LoVo (cell line): ENCODE measurements at regions not wholly inside any gene's neighbourhood (a gene's known extent, or its start where the extent isn't known, plus 50 kb on each side); places are given as distances from the start of the nearest gene placed in this dataset.
"Not testable (repeated sequence)": the region's sequence is repeated elsewhere in the genome, so short reads cannot be mapped to it uniquely, and the experiment has no call there.

Source experiments
- DNase-seq: peaks from one replicate; pipeline ENCODE4 v3.0.0-alpha.2; 2016; ENCODE audit warnings: low spot score

DNA sequence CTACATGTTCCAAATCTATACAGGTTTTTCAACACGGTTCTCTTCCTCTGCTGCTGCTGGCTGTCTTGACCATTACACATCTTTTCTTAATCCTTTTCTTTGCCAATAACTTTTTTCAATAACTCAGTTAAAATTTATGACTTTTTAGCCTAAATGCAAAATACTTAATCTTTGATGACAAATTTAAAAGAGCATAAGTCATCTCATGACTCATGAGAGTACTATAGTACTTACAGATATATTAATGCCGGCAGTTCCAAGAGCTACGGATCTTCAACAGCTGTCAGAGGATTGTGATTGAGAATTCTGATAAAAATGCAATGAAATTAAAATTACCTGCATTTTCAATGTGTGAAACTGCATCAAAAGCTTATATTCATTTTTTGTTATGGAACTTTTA is 105.5 kb downstream of the KPNA2 start:
- no peak for DNase-seq

DNA sequence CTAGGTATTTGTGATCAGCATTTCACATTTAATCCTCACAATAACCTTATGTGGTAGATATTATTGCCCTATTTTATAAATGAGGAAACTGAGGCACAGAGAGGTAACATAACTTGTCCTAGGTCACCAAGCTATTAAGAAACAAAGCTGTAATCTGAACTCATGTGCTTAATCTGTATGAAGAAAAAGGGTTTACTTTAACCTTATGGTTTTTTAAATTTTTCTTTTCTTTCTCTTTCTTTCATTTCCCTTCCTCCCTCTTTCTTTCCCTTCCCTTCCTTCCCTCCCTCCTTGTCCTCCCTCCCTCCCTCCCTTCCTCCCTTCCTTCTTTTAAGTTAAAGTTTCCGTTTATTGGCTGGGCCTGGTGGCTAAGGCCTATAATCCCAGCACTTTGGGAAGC is 105.2 kb upstream of the AMZ2 start:
- no peak for DNase-seq

DNA sequence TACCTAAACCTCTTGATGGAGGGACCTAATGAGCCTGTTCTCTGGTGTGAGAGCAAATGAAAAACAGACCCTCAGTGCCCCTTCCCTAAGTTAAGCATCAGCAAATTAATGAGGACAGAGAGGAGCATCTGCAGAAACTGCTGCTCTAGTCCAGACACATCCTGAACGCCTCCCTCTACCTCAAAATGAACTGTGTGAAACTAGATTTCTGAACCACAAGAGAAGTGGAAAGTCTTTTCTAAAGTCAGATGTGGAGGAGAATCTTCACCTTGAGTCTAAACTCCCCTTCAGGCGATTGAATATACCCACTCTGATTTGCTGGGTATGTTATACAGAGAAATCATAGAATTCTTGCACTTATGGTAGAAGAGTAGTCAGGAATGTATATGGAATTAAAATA is 104.4 kb upstream of the AMZ2 start:
- DNase-seq, result no peak

DNA sequence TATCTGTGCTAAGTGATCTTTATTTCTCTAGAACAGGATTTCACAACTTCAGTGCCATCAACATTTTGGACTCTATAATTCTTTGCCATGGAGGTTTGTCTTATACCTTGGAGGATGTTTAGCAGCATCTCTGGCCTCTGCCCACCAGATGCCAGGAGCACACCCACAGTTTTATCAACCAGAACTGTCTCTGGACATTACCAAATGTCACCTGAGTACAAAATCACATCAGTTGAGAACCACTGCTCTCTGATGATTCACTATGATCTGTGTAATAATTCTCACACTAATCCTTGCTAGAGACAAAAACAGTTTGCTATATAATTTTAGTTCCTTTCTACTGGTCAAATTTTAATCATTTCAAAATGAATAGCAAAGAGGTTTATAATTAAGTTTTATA is 102.8 kb upstream of the AMZ2 start:
- no peak for DNase-seq

DNA sequence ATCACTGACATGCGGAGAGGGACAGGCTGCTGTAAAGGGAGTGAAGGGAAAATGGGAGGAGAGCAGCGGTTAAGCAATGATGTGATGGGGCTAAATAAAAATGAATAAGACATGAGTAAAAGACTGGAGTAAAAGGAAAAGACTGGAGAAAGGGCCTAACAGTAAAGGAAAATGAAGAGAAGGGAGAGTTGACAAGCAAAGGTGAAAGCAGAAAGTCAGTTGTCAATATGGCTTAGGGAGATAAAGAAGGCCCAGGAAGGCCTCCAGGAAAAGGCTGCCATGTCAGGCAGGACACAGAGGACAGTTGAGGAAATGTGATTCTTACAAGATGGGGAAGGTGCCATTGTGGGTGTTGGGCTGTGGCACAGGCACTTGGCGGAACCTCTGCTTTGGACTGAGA is 98.9 kb upstream of the AMZ2 start:
- DNase-seq, result no peak

DNA sequence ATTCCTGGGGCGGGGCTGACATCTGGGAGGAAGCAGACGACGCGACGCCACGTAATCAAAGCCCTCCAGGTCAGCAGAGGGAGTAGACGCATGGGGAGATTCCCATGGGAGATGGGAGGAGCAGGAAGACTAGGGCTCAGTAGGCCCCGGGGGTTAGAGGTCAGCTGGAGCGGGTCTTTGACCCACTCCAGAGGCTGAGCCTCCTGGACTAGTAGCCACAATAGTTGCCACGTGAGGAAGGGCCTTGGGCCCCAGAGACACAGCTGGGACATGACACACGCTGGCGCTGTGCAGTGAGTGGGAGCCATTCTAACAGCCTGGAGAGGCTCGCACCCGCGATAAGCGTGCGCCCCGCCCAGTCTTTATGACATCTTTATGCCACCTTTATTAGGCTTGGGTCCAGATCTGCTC is 95.7 kb upstream of the AMZ2 start:
- no peak for DNase-seq

DNA sequence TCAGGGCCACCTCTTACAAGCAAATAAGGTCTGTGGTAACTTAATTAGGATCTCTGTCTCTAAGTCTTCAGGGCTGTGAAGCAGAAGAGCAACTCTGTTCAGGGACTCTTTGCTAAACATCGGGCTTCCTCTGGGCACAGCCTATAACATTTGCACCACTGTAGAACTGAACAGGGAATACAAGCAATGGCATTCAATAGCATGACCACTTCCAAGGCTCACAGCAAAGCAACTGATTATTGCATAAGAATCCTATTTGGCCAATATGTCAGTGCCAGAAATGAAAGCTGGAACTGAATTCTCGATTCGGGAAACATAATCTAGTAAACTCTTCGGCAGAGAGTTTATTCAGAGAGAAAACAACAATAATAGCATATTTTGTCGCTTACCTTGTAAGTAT is 92.2 kb upstream of the AMZ2 start:
- no peak for DNase-seq

DNA sequence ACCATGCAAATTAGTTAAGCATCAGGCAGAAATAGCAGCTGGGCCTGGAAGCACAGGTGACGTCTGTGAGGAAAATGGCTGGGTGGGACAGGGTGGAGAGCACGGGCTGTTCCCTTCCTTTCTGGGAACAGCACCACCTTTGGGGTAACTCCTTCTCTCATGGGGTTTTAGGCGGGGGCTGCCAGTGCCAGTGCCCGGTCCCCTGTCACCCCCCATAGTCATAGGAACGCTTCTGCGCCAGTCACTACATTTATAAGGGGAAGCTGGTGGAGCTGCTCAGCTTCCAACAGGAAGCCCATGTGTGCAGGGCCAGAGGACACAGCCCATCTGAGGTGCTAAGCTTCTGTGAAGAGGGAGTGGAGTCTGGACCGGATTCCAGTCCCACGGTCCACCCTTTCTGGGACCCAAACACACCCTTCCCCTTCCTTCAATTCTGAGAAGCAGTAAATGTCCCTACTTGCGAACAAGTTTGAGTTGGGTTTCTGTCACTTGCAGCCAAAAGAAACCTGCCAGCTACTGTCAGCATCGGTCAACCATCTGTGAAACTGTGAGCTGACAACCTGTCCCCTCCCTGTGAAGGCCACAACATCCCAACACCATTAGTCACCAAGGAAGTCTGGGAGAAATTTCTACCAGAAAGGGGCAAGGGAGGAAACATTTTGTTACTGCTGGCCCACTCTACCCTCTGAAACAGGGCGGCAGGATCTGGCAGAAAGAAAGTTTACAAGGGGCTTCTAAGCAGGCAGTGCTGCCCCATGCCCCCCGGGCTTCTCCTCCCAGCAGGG is 86.0 kb upstream of the AMZ2 start:
- peak; percentile 4 for DNase-seq

DNA sequence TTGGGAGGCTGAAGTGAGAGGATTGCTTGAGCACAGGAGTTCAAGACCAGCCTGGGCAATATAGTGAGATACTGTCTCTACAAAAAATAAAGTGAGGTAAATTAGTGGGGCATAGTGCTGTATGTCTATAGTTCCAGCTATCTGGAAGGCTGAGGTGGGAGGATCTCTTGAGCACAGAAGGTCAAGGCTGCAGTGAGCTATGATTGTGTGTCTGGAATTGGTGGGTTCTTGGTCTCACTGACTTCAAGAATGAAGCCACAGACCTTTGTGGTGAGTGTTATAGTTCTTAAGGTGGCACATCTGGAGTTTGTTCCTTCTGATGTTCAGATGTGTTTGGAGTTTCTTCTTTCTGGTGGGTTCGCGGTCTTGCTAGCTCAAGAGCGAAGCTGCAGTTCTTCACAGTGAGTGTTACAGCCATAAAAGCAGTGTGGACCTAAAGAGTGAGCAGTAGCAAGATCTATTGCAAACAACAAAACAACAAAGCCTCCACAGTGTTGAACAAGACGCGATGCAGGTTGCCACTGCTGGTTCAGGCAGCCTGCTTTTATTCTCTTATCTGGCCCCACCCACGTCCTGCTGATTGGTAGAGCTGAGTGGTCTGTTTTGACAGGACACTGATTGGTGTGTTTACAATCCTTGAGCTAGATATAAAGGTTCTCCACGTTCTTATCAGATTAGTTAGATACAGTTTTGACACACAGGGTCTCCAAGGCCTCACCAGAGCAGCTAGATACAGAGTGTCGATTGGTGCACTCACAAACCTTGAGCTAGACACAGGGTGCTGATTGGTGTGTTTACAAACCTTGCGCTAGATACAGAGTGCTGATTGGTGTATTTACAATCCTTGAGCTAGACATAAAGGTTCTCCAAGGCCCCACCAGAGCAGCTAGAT is 79.3 kb upstream of the AMZ2 start:
- not testable (repeated sequence) for DNase-seq

DNA sequence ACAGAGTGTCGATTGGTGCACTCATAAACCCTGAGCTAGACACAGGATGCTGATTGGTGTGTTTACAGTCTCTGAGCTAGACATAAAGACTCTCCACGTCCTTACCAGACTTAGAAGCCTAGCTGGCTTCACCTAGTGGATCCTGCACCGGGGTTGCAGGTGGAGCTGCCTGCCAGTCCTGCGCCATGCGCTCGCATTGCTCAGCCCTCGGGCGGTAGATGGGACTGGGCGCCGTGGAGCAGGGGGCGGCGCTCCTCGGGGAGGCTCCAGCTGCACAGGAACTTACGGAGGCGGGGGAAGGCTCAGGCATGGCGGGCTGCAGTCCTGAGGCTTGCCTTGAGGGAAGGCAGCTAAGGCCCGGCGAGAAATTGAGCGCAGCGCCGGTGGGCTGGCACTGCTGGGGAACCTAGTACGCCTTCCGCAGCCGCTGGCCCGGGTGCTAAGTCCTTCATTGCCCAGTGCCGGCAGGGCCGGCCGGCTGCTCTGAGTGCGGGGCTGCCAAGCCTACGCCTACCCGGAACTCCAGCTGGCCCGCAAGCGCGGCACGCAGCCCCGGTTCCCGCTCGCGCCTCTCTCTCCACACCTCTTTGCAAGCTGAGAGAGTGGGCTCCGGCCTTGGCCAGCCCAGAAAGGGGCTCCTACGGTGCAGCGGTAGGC is 78.5 kb upstream of the AMZ2 start:
- not testable (repeated sequence) for DNase-seq

DNA sequence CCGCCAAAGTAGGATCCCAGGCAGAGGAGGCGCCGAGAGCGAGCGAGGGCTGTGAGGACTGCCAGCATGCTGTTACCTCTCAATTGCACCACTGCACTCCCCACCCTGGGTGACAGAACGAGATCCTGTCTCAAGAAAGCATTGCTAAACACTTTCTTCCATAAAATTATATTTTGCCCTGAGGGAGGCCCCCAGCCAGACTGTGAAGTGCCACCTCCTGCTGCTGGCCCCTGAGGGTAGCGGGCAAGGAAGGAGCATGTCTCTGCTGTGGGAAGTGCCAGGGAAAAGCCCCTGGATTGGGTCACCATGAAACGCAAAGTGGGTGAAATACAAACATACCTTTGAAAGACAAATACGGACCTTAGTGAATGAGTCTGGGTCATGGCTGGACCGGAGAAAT is 78.0 kb upstream of the AMZ2 start:
- DNase-seq, result no peak

DNA sequence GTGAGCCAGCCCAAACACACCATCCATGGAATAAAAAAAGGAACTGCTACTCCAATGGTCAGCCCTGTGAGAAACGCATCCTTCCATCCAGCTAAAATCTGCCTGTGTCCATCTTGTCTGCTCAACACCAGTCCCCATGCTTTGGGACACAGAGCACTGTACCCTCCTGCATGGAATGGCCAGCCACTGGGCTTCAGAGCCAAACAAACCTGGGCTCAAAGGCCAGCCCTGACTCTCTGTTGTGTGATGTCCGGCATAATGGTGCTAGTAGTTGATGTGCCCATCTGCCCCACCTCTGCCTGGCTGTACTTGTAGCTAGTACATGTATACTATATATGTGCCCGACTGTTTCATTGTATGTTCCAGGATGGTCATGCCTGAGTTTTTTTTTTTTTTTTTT is 77.6 kb upstream of the AMZ2 start:
- no peak for DNase-seq

DNA sequence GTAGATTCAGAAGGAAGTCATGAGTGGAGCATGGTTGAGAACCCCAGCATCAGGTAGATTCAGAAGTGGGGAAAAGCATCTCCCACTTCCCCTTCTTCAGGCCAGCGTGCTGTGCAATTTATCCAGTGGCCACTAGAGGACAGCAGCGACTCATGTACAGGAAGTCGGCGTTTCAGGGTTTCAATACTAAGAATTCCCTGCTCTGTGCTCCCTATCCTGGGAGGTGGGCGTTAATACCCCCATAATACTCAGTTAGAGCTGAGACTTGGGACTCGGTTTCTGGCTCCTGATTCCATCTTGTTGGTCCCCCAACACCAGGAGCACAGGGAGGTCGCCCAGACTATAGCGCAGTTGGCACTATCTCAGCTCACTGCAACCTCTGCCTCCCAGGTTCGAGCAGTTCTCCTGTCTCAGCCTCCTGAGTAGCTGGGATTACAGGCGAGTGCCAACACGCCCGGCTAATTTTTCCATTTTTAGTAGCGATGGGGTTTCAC is 75.3 kb upstream of the AMZ2 start:
- DNase-seq, result peak; percentile 52

DNA sequence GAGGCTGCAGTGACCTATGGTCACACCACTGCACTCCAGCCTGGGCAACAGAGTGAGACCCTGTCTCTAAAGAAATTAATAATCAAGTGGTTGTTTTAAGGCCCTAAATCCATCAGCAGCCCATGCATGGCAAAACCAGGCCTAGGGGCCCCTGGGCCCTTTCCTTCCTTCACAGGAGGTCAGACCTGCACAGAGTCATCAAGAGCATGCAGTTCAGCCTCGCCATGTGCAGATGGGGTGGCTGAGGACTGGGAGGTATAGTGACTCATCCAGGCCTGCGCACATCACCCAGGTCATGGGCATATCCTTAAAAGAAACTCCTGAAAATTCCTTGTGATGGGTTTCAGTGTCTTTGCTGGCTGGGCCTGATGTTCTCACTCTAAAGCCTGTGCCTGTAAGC is 72.4 kb upstream of the AMZ2 start:
- no peak for DNase-seq

DNA sequence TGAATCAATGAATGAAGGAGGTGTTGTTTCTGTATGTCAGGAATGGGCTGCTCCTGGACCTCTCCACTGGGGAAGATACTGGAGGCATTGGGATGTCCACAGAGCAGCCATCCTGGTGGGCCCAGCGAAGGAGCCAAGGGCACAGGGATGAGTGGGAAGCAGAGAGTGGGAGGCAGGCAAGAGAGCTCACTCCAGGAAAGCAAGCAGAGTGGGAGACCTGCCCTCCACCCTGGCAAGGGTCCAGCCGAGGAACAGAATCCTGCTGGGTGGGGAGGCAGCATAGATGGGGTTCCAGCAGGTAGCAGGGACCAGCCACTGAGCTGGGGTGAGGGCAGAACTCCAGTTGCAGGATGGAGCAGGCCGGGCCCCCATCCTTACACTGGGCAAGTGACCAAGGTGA is 71.9 kb upstream of the AMZ2 start:
- no peak for DNase-seq

DNA sequence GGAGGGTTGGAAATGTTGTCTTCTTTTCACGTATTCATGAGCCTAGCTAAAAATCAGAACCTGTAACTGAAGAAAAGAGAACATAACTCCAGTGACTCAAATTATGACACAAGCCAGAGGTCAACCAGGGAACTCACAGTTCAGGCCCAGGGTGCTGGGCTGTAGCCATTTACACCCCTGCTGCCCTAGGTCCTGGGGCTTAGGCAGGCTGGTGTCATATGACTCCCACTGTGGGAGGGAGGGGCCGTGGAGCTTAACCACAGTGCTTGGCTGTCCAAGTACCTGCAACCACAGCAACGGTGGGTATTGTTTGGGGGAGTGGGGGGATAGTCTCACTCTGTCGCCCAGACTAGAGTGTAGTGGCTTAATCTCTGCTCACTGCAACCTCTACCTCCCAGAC is 71.1 kb upstream of the AMZ2 start:
- DNase-seq, result no peak

DNA sequence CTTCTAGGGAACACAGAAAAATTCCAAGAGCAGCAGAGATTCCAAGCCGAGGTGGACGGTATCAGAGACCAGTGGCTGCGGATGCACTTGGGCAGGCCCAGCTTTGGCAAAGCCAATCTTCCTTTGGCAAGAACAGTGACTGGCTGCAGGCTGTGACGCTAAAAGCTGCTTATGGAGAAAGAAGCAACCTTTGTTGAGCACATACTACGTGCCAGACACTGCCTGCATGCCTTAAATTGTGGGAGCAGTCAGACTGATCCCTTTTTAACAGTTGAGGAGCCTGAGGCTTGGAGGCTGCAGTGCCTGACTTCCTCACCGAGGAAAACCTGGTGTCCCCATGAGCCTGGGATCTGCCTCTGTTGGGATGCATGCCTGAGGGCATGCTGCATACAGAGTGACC is 69.0 kb upstream of the AMZ2 start:
- no peak for DNase-seq

DNA sequence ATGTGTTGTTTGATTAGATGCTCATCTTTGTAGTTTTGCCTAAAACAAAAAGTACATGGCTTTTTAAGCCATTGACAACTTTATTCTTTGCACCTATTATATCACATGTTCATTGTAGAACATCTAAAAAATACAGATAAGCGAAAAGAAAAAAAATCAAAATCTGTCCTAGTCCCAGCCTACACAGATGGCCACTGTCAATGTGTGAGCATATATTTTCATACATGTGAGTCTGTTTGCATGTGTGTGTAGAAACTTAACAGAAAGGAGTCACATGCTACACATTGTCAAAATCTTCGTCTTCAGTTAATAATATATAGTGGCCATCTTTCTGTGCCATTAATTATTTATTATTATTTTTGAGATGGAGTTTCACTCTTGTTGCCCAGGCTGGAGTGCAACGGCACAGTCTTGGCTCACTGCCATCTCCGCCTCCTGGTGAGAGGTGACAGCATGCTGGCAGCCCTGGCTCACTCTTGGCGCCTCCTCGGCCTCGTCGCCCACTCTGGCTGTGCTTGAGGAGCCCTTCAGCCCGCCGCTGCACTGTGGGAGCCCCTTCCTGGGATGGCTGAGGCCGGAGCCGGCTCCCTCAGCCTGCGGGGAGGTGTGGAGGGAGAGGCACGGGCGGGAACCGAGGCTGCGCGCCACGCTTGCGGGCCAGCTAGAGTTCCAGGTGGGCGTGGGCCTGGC is 68.5 kb upstream of the AMZ2 start:
- no peak for DNase-seq

DNA sequence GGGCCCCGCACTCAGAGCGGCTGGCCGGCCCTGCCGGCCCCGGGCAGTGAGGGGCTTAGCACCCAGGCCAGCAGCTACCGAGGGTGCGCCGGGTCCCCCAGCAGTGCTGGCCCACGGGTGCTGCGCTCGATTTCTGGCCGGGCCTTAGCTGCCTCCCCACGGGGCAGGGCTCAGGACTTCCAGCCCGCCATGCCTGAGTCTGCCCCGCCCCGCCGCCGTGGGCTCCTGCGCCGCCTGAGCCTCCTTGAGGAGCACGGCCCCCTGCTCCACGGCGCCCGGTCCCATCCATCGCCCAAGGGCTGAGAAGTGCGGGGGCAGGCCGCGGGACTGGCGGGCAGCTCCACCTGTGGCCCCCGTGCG is 67.9 kb upstream of the AMZ2 start:
- DNase-seq, result no peak

DNA sequence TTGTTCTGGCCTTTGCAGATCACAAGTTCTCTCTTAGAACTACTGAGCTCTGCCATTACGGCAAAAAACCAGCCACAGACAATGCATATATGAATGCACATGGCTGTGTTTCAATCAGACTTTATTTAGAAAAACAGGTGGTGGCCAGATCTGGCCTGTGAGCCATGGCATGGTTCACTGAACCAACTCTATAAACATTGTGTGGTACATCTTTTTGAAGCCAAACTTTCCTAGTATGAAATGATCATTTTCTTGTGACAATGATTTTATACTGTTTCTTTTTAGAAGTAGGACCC is 65.9 kb upstream of the AMZ2 start:
- no peak for DNase-seq

DNA sequence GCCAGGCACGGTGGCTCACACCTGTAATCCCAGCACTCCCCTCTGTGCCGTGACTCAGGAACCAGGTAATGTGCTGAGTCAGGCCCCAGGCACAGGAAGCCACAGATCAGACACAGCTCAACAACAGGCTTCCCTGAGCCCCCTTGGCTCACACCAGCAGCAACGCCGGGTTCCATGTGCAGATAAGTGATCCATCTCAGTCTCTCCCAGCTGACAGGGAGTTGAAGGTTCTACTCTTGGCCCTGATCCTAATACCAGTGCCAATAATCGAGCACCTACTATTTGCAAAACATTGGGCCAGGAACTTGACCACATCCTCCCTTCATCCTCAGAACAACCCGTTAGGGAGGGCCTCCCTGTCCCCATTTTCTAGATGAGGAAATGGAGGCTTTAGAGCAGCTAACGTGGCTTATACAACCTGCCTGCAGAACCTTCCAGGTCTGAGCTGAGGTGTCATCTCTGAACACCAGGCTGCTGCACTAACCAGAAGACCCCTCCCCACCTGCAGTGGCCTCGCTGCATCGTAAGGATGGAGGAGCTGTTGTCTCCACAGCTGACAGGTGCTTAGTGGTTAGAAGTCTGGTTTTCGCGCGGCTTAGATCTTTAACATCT is 64.8 kb upstream of the AMZ2 start:
- DNase-seq, result no peak

DNA sequence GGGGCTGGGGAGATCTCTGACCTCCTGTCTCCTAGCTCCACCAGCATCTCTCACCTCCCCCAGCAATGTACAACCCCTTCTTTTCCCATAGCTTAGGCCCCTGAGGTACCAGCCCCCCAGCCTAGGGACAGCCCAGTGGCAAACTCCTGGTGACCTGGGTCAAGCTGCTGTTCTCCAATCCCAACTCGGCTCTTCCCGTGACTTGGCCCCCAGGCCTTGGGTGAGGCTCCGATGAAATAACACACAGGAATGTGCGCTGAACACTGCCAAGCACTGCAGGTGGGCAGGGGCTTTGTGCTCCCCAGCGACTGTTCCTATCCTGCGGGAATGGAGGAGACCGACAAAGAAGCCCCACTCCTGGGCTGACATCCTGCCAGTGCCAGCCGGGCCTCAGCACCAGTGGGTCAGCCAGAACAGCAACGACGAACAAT is 63.7 kb upstream of the AMZ2 start:
- DNase-seq, result no peak
